DOHH2 (cell line): ENCODE measurements at regions not wholly inside any gene's neighbourhood (a gene's known extent, or its start where the extent isn't known, plus 50 kb on each side); places are given as distances from the start of the nearest gene placed in this dataset.

ENCODE experiments used
- H3F3A ChIP-seq: fragments of 200-600 bp; sonication (generic), shearing (Covaris generic); 2 replicates; pipeline ENCODE4 v1.6.0; 2016; ENCODE audit warnings: antibody characterized with exemption, mild to moderate bottlenecking; ENCODE audit not compliant: control insufficient read depth, insufficient read depth
- H3K27ac ChIP-seq: fragments of 200-600 bp; sonication (generic); 2 replicates; pipeline ENCODE4 v1.5.1; 2014; ENCODE audit warnings: low read depth, mild to moderate bottlenecking, low read length, moderate library complexity
- H3K27me3 ChIP-seq: fragments of 200-600 bp; sonication (generic); 2 replicates; pipeline ENCODE4 v1.6.1; 2014; ENCODE audit warnings: mild to moderate bottlenecking, low read length, mixed read lengths; ENCODE audit not compliant: control insufficient read depth
- H3K36me3 ChIP-seq: fragments of 200-600 bp; sonication (generic); 2 replicates; pipeline ENCODE4 v1.6.1; 2014; ENCODE audit warnings: mild to moderate bottlenecking, low read length, moderate library complexity, mixed read lengths; ENCODE audit not compliant: control insufficient read depth
- H3K4me1 ChIP-seq: fragments of 200-600 bp; sonication (generic); 2 replicates; pipeline ENCODE4 v1.6.1; 2014; ENCODE audit warnings: mild to moderate bottlenecking, low read length, mixed read lengths; ENCODE audit not compliant: control insufficient read depth
- H3K4me2 ChIP-seq: fragments of 200-600 bp; sonication (generic); 2 replicates; pipeline ENCODE4 v1.6.0; 2014; ENCODE audit warnings: mild to moderate bottlenecking, low read length, moderate library complexity
- H3K4me3 ChIP-seq: fragments of 200-600 bp; sonication (generic); 2 replicates; pipeline ENCODE4 v1.5.1; 2014; ENCODE audit warnings: mild to moderate bottlenecking, low read length, mixed read lengths
- H3K79me2 ChIP-seq: fragments of 200-600 bp; sonication (generic); 2 replicates; pipeline ENCODE4 v1.6.1; 2014; ENCODE audit warnings: mild to moderate bottlenecking, low read length, mixed read lengths; ENCODE audit not compliant: control insufficient read depth
- H3K9me2 ChIP-seq: fragments of 200-600 bp; sonication (generic); replicated peaks from 2 replicates; pipeline ENCODE4 v1.6.1; 2014; ENCODE audit warnings: mild to moderate bottlenecking, low read length, mixed read lengths; ENCODE audit not compliant: control insufficient read depth
- H3K9me3 ChIP-seq: fragments of 200-600 bp; sonication (generic); 2 replicates; pipeline ENCODE4 v1.6.1; 2014; ENCODE audit warnings: antibody characterized with exemption, low read length, mixed read lengths; ENCODE audit not compliant: control insufficient read depth, insufficient read depth
- H4K20me1 ChIP-seq: fragments of 200-600 bp; sonication (generic); 2 replicates; pipeline ENCODE4 v1.6.0; 2014; ENCODE audit warnings: low read depth, mild to moderate bottlenecking, antibody characterized with exemption, low read length, moderate library complexity; ENCODE audit not compliant: control insufficient read depth, insufficient read depth
- CTCF ChIP-seq: fragments of 200-600 bp; sonication (generic); IDR thresholded peaks from one replicate; pipeline ENCODE4 v1.5.1; 2014; ENCODE audit warnings: antibody characterized with exemption, mild to moderate bottlenecking, low read depth, low read length; ENCODE audit not compliant: poor library complexity, severe bottlenecking
- EZH2phosphoT487 ChIP-seq: fragments of 200-600 bp; sonication (generic); IDR thresholded peaks from 2 replicates; pipeline ENCODE4 v1.6.1; 2017; ENCODE audit warnings: borderline replicate concordance, mild to moderate bottlenecking, antibody characterized with exemption, low read length, moderate library complexity, mixed read lengths

DNA sequence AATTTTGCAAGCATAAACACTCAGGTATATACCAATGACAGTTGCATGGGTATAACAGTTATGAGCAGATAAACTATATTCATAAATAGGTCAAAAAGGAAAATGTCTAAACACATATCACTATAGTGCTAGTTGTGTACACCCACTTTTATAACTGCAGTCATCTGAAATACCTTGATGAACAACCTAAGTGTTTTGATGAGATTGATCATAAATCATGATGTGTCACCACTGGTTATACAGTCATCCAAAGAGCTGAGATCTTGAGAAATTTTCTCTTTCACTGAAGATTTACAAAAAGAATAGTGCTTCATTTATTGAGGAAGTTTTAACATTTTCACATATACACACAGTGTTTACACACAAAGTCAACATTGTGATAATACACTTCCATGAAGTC lies 78.6 kb upstream of the SLC25A13 start:
- no peak for TF ChIP-seq EZH2phosphoT487
- no peaks in the 10 kb centered on the region for H3K9me2 ChIP-seq
- no peak overlapping the region for H3K4me3 ChIP-seq
- H3K79me2 ChIP-seq = no peaks in the 10 kb centered on the region
- H3K4me1 ChIP-seq = no peaks in the 10 kb centered on the region
- H3K27ac ChIP-seq = no peak overlapping the region
- no peaks in the 10 kb centered on the region for H3K36me3 ChIP-seq
- no peaks in the 10 kb centered on the region for H3F3A ChIP-seq
- H3K4me2 ChIP-seq = no peak overlapping the region
- H4K20me1 ChIP-seq = no peaks in the 10 kb centered on the region
- H3K27me3 ChIP-seq = no peaks in the 10 kb centered on the region
- H3K9me3 ChIP-seq = no peaks in the 10 kb centered on the region

GRCh38 chr7:96400001-96400400 lies 78.1 kb upstream of the SLC25A13 start:
- H3K27me3 ChIP-seq = no peaks in the 10 kb centered on the region
- H3K4me2 ChIP-seq = no peak overlapping the region
- no peaks in the 10 kb centered on the region for H3K4me1 ChIP-seq
- no peaks in the 10 kb centered on the region for H3F3A ChIP-seq
- H3K79me2 ChIP-seq = no peaks in the 10 kb centered on the region
- H3K9me3 ChIP-seq = no peaks in the 10 kb centered on the region
- no peaks in the 10 kb centered on the region for H3K9me2 ChIP-seq
- no peak overlapping the region for H3K27ac ChIP-seq
- TF ChIP-seq CTCF = no peak
- H3K36me3 ChIP-seq = no peaks in the 10 kb centered on the region
- H4K20me1 ChIP-seq = no peaks in the 10 kb centered on the region
- no peak overlapping the region for H3K4me3 ChIP-seq

DNA sequence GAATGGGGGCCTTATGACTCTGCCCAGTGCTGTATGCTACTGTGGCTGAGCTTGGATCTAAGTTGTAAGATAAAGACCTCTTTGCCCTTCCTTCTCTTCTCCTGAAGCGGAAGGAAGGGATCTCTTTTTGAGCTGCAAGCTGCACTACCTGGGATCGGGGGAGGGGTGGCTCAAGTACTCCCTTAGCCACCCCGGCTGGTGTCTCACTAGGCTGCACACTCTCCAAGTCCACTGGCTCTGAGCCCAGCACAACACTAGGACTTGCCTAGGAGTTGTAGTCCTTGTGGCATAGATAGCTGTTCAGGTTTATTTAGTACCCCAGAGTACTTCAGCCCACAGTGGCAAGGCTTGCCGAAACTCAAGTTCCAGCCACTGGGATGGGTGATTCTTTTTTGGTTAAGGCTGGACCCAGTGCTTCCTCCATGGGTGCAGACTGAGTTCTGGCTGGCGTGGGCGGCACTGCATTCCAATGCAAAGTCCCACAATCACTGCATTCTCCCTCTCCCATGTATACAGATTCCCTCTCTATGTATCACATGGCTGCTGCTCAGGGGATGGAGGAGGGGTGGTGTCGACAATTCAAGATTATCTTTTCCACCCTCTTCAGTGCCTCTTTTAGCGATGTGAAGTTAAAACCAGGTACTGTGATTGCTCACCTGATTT lies 76.2 kb upstream of the SLC25A13 start:
- Histone ChIP-seq H3F3A (no peaks in the 10 kb centered on the region), H3K9me3 (no peaks in the 10 kb centered on the region), H4K20me1 (no peaks in the 10 kb centered on the region), H3K36me3 (no peaks in the 10 kb centered on the region), H3K9me2 (no peaks in the 10 kb centered on the region), H3K79me2 (no peaks in the 10 kb centered on the region), H3K4me3 (no peak overlapping the region), H3K4me2 (no peak overlapping the region), H3K27me3 (no peaks in the 10 kb centered on the region), H3K4me1 (no peaks in the 10 kb centered on the region), H3K27ac (no peak overlapping the region)
- TF ChIP-seq CTCF (no peak), EZH2phosphoT487 (no peak)

DNA sequence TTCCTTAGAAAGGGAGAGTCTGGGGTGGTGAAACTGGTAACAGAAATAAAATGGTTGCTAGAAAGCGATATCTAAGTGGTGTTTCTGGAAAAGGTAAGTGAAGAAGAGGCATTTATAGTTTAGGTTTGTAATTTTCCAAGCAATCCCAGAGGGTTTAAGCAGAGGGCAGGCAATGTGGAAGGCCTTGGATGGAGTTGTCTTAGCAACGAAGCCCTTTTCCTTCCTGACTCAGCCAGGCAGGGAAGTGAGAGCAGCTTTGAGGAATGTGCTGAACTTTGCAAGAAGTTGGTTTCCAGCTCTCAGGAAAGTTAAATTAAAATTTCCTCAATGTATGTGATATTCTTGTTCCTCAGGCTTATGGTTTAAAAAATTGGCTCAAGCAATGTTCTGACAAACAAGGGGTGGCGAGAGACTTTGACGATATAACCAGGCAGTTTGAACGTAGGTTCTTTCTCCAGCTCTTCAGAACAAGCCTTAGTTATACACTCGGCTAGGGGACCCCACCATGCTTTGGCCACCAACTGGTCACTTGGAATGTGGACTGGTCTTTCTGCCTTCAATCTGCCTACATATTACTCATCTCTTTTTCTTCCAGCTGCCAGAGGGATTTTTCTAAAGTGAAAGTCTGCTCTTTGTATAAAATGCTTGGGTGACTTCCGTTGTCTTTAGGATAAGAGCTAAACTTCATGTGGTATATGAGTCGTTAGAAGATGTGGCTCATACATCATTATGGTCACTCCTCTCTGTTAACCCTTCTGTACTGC lies 66.9 kb upstream of the SLC25A13 start:
- no peaks in the 10 kb centered on the region for H3K4me1 ChIP-seq
- H4K20me1 ChIP-seq = no peaks in the 10 kb centered on the region
- no peaks in the 10 kb centered on the region for H3K9me2 ChIP-seq
- TF ChIP-seq CTCF (no peak), EZH2phosphoT487 (no peak)
- no peak overlapping the region for H3K27ac ChIP-seq
- H3K27me3 ChIP-seq = peaks cover 14% of the 10 kb centered on the region
- no peak overlapping the region for H3K4me2 ChIP-seq
- no peaks in the 10 kb centered on the region for H3K36me3 ChIP-seq
- no peaks in the 10 kb centered on the region for H3F3A ChIP-seq
- no peak overlapping the region for H3K4me3 ChIP-seq
- no peaks in the 10 kb centered on the region for H3K9me3 ChIP-seq
- no peaks in the 10 kb centered on the region for H3K79me2 ChIP-seq
